RWPE2 (cell line): ENCODE measurements at regions not wholly inside any gene's neighbourhood (a gene's known extent, or its start where the extent isn't known, plus 50 kb on each side); places are given as distances from the start of the nearest gene placed in this dataset.
A peak's percentile ranks its signal among the peaks of the same experiment; 100 is the strongest.

ENCODE experiments used
- ATAC-seq: fragments of 200-7000 bp; cut with Tn5 transposase; 3 replicates; pipeline ENCODE4 v1.9.1; 2021; ENCODE audit warnings: low read depth
- DNase-seq: peaks from one replicate; pipeline ENCODE4 v3.0.0-alpha.2; 2020; ENCODE audit warnings: low spot score
- H3K27ac ChIP-seq: fragments of 450-650 bp; 2 replicates; pipeline ENCODE4 v1.5.1; 2017; ENCODE audit warnings: mild to moderate bottlenecking; ENCODE audit not compliant: poor library complexity, severe bottlenecking
- H3K27me3 ChIP-seq: fragments of 250-450 bp; sonication (Bioruptor Pico); 2 replicates; pipeline ENCODE4 v1.5.1; 2021; ENCODE audit warnings: mild to moderate bottlenecking, moderate library complexity; ENCODE audit not compliant: insufficient read depth, poor library complexity, severe bottlenecking
- H3K36me3 ChIP-seq: fragments of 250-450 bp; sonication (Bioruptor Pico); 2 replicates; pipeline ENCODE4 v1.5.1; 2020; ENCODE audit warnings: low read depth, mild to moderate bottlenecking, moderate library complexity
- H3K4me1 ChIP-seq: fragments of 250-450 bp; sonication (Bioruptor Pico); 2 replicates; pipeline ENCODE4 v1.5.1; 2021; ENCODE audit warnings: mild to moderate bottlenecking, moderate library complexity; ENCODE audit not compliant: insufficient read depth, poor library complexity, severe bottlenecking
- H3K4me3 ChIP-seq: fragments of 250-450 bp; sonication (Bioruptor Pico); 2 replicates; pipeline ENCODE4 v1.5.1; 2021; ENCODE audit warnings: mild to moderate bottlenecking, moderate library complexity; ENCODE audit not compliant: severe bottlenecking
- H3K9me3 ChIP-seq: fragments of 250-450 bp; sonication (Bioruptor Pico); 2 replicates; pipeline ENCODE4 v1.5.1; 2021; ENCODE audit warnings: mild to moderate bottlenecking, moderate library complexity; ENCODE audit not compliant: severe bottlenecking
- CTCF ChIP-seq: fragments of 450-650 bp; IDR thresholded peaks from one replicate; pipeline ENCODE4 v1.5.1; 2017; ENCODE audit warnings: mild to moderate bottlenecking, moderate library complexity; ENCODE audit not compliant: poor library complexity, severe bottlenecking

DNA sequence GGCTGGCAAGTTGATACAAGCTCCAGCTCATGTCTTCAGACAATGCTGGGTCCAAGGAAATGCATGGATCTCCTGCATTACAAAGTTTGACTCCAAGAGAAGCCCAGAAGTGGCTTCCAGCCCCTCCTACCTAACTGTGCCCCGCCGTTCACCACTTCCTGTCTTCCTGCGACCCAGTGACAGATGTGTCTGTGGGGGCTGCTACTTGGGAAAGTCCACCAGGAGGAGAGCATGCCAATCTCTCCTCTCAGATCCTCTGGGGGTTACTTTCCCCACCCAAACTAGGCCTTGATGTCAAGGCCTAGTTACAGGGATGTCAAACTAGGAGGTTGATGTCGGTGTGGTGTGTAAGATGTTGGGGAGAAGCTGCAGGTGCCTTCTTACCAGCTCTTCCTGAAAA, 133.6 kb upstream of the RASGRP1 start:
- Histone ChIP-seq H3K4me3 (no peak overlapping the region), H3K4me1 (peaks cover 5% of the 10 kb centered on the region), H3K36me3 (no peaks in the 10 kb centered on the region), H3K9me3 (no peaks in the 10 kb centered on the region), H3K27me3 (no peaks in the 10 kb centered on the region), H3K27ac (no peak overlapping the region)
- DNase-seq (no peak), ATAC-seq (no peak)
- TF ChIP-seq CTCF, result no peak

DNA sequence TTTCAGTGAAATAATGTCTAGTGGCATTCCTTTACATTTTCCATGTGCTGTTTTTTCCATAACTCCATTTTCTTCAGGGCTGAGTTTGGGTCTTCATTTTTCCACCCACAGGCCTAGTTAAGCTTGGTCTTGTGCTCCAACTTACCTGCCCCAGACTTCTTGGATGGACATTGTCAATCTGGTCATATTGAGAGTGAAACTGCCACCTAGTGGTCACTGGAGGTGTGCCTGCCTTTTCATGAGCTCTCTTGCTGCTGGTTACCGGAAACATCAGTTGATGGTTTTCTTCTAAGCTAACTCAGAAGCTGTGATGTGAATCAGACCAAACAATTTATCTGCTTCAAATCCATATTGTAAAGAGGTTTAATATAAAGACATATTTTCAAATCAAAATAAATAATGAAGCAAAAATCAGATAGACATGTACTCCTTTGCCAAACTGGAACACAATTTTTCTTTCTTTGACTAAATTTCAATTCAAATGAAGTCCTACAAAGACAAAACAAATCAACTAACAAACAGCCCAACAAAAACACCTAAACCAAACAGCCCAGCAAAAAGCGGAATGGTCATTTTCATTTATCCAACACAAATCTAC, 135.1 kb upstream of the RASGRP1 start:
- H3K27ac ChIP-seq, result no peak overlapping the region
- H3K27me3 ChIP-seq, result no peaks in the 10 kb centered on the region
- no peaks in the 10 kb centered on the region for H3K36me3 ChIP-seq
- H3K9me3 ChIP-seq, result no peaks in the 10 kb centered on the region
- H3K4me1 ChIP-seq, result peaks cover 5% of the 10 kb centered on the region
- DNase-seq (no peak), ATAC-seq (peak; percentile 65)
- TF ChIP-seq CTCF, result peak; percentile 99
- H3K4me3 ChIP-seq, result no peak overlapping the region

DNA sequence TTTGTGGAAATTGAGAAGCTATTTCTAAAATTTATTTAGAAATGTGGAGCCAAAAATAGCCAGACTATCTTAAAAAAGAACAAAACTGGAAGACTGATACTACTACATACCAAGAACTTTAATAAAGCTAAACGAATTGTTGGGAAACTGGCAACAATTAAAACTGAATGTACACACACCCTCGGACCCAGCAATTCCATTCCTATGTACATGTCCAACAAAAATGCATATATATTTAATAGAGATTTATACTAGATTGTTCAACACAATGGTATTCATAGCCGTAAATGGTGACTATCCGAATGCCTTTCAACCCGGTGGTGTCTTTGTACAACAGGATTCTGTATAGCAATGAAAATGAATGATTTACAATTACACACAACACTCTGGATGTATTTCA, 136.5 kb upstream of the RASGRP1 start:
- Histone ChIP-seq H3K4me3 (no peak overlapping the region), H3K36me3 (no peaks in the 10 kb centered on the region), H3K4me1 (peaks cover 5% of the 10 kb centered on the region), H3K27ac (no peak overlapping the region), H3K27me3 (no peaks in the 10 kb centered on the region), H3K9me3 (no peaks in the 10 kb centered on the region)
- DNase-seq, result no peak
- ATAC-seq, result no peak
- no peak for TF ChIP-seq CTCF

GRCh38 chr15:38702178-38702912, 137.7 kb upstream of the RASGRP1 start:
- H3K9me3 ChIP-seq, result no peaks in the 10 kb centered on the region
- no peaks in the 10 kb centered on the region for H3K36me3 ChIP-seq
- ATAC-seq (peak; percentile 77), DNase-seq (peak; percentile 70)
- H3K27ac ChIP-seq, result no peak overlapping the region
- no peak for TF ChIP-seq CTCF
- H3K4me1 ChIP-seq, result peaks cover 8% of the 10 kb centered on the region
- no peak overlapping the region for H3K4me3 ChIP-seq
- H3K27me3 ChIP-seq, result no peaks in the 10 kb centered on the region
